ENCODE measurements at regions not wholly inside any gene's neighbourhood (a gene's known extent, or its start where the extent isn't known, plus 50 kb on each side); places are given as distances from the start of the nearest gene placed in this dataset.

DNA sequence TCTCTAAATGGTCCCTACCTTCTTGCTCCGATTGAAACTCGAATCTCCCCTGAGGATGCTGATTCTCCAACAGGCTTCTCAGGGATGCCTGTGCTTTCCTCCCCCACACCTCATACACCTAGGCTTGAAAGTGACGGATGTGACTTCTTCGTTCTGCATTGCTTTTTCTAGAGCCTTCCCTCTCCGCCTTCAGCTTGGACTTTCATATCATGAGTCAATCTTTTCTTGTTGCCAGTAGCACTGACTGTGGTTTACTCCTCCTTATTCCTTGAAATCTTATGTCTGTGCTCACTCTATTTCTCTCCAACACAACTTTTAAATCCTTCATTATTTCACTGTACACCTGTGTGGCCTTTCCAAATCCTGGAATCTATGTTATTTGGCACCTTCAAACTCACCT lies 451.4 kb downstream of the TMX3 start:
- no peak for DNase-seq
- no peak for TF ChIP-seq POLR2A (IDR thresholded peaks at IDR 0.05)
- Histone ChIP-seq H3K27ac (no peak overlapping the region), H3K4me1 (no peaks in the 10 kb centered on the region), H3K4me3 (no peak overlapping the region), H3K27me3 (no peaks in the 10 kb centered on the region), H3K9me3 (no peaks in the 10 kb centered on the region), H3K36me3 (no peaks in the 10 kb centered on the region)

GRCh38 chr18:68262690-68263294 lies 452.1 kb downstream of the TMX3 start:
- Histone ChIP-seq H3K4me3 (no peak overlapping the region), H3K4me1 (no peaks in the 10 kb centered on the region), H3K27me3 (no peaks in the 10 kb centered on the region), H3K9me3 (no peaks in the 10 kb centered on the region), H3K36me3 (no peaks in the 10 kb centered on the region), H3K27ac (no peak overlapping the region)
- no peak for DNase-seq
- no peak for TF ChIP-seq POLR2A (IDR thresholded peaks at IDR 0.05)
- TF ChIP-seq, protein P1, sequence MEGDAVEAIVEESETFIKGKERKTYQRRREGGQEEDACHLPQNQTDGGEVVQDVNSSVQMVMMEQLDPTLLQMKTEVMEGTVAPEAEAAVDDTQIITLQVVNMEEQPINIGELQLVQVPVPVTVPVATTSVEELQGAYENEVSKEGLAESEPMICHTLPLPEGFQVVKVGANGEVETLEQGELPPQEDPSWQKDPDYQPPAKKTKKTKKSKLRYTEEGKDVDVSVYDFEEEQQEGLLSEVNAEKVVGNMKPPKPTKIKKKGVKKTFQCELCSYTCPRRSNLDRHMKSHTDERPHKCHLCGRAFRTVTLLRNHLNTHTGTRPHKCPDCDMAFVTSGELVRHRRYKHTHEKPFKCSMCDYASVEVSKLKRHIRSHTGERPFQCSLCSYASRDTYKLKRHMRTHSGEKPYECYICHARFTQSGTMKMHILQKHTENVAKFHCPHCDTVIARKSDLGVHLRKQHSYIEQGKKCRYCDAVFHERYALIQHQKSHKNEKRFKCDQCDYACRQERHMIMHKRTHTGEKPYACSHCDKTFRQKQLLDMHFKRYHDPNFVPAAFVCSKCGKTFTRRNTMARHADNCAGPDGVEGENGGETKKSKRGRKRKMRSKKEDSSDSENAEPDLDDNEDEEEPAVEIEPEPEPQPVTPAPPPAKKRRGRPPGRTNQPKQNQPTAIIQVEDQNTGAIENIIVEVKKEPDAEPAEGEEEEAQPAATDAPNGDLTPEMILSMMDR (IDR thresholded peaks at IDR 0.05), result no peak

DNA sequence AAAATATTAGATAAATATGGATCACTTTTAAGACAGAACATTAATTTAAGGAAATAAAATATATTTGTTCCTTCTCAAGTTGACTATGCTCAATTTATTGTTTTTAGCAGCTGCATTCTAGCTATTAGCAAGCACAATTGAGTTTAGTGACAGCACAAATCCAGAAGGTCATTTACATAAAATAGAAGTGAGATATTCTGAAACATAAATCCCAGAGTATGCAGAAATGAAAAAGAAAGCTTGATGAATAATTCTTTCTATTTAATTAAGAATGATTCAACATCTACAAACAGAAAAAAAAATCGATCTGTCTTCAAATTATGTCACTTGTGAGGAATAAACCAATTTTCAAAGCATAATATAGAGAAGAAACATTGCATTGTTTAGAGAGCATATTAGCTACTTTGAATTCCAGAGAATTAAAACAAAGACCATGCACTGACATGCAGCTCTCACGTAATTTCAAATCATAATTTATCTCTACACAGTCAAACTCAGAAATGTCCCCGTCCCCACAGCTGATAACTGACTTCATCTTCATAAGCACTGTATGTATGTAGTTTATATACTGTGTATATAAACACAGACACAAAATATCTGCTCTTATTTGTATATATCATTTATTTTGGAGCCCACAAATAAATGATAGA lies 458.4 kb downstream of the TMX3 start:
- no peak for TF ChIP-seq POLR2A (IDR thresholded peaks at IDR 0.05)
- TF ChIP-seq, protein P1 (IDR thresholded peaks at IDR 0.05), result no peak
- no peak overlapping the region for H3K27ac ChIP-seq
- H3K4me3 ChIP-seq, result no peak overlapping the region
- H3K36me3 ChIP-seq, result no peaks in the 10 kb centered on the region
- no peaks in the 10 kb centered on the region for H3K9me3 ChIP-seq
- no peaks in the 10 kb centered on the region for H3K4me1 ChIP-seq
- H3K27me3 ChIP-seq, result no peaks in the 10 kb centered on the region
- DNase-seq, result no peak

DNA sequence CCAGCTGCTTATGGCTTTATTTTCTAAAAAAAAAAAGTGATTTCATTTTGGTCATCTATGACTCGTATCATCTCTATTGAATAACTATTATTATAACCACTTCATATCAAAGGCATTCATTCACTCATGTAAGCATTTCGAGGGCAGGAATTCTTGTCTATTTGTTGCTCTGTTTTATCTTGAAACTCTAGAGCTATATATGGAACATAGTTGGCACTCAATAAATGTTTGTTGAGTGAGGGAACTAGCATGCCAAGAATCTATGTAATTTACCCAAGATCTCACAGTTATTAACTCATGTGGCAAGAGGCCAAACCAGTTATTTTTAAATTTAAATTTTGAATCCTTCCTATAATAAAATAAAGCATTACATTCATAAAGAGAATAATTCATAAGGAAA lies 470.1 kb downstream of the TMX3 start:
- Histone ChIP-seq H3K4me1 (no peaks in the 10 kb centered on the region), H3K9me3 (no peaks in the 10 kb centered on the region), H3K27me3 (no peaks in the 10 kb centered on the region), H3K4me3 (no peak overlapping the region), H3K36me3 (no peaks in the 10 kb centered on the region), H3K27ac (no peak overlapping the region)
- TF ChIP-seq POLR2A (IDR thresholded peaks at IDR 0.05), result no peak
- TF ChIP-seq, protein P1 (IDR thresholded peaks at IDR 0.05), result no peak
- no peak for DNase-seq

- no peaks in the 10 kb centered on the region for H3K4me1 ChIP-seq
- TF ChIP-seq, protein P1 (IDR thresholded peaks at IDR 0.05), result no peak
- no peak for TF ChIP-seq POLR2A (IDR thresholded peaks at IDR 0.05)
- no peaks in the 10 kb centered on the region for H3K27me3 ChIP-seq
Measured at GRCh38 chr18:68241881-68242280, 473.0 kb downstream of the TMX3 start.

GRCh38 chr18:68234676-68235075 lies 480.2 kb downstream of the TMX3 start:
- H3K27me3 ChIP-seq, result no peaks in the 10 kb centered on the region
- H3K9me3 ChIP-seq, result no peaks in the 10 kb centered on the region
- TF ChIP-seq POLR2A (IDR thresholded peaks at IDR 0.05), result no peak
- TF ChIP-seq, protein P1 (IDR thresholded peaks at IDR 0.05), result no peak
- H3K4me1 ChIP-seq, result no peaks in the 10 kb centered on the region
- no peak for DNase-seq
- no peak overlapping the region for H3K27ac ChIP-seq
- H3K36me3 ChIP-seq, result no peaks in the 10 kb centered on the region
- no peak overlapping the region for H3K4me3 ChIP-seq

More at GRCh38 chr18:68241881-68242280, 473.0 kb downstream of the TMX3 start:
- DNase-seq, result no peak
- Histone ChIP-seq H3K4me3 (no peak overlapping the region), H3K27ac (no peak overlapping the region), H3K36me3 (no peaks in the 10 kb centered on the region), H3K9me3 (no peaks in the 10 kb centered on the region)

Measured in Peyer's patch (tissue), 4 donors.